Ishikawa (cell line): ENCODE measurements at regions not wholly inside any gene's neighbourhood (a gene's known extent, or its start where the extent isn't known, plus 50 kb on each side); places are given as distances from the start of the nearest gene placed in this dataset.

Experiments used
- EGR1 ChIP-seq: IDR thresholded peaks from 2 replicates; pipeline ENCODE4 v1.6.1; 2012
- EP300 ChIP-seq: IDR thresholded peaks from 2 replicates; pipeline ENCODE4 v1.6.1; 2012; ENCODE audit warnings: borderline replicate concordance
- RAD21 ChIP-seq: IDR thresholded peaks from 2 replicates; pipeline ENCODE4 v1.6.1; 2012; ENCODE audit warnings: low read depth
- TAF1 ChIP-seq: IDR thresholded peaks from 2 replicates; pipeline ENCODE4 v1.6.1; 2012; ENCODE audit warnings: low read depth, mild to moderate bottlenecking
- TCF12 ChIP-seq: IDR thresholded peaks from 2 replicates; pipeline ENCODE4 v1.6.1; 2012; ENCODE audit warnings: low read depth
- TF ChIP-seq, protein P1 (sequence below): IDR thresholded peaks from 2 replicates; pipeline ENCODE4 v1.6.1; 2012; ENCODE audit warnings: low read depth, mild to moderate bottlenecking

DNA sequence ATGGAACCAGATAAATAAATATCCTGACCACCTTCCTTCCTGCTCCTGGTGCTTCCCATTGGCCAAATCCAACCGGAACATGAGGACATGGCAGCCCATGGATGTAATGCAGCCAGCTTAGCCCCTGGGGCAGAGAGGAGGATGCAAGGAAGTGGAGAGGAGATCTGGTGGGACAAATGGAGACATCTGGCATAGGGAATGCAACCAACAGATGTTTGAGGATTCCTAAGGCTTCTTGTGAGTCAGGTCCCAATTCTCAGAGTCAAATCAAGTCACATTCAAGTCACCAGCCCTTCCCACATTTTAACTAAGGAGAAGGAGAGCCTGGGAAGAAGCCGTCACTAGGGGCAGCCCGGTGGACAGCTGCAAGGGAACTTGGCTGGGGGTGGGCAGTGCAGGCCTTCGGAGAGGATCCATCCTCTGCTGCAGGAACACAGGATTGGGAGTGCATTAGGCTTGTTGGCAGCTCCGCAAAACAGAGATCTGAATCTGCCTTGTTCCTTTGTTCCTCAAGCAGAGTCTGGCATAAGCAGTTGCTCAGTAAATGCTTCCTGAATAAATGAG is 62.8 kb upstream of the HS3ST2 start:
- TF ChIP-seq RAD21 (no peak), TAF1 (no peak), TCF12 (no peak), EGR1 (no peak), EP300 (no peak)
- TF ChIP-seq, protein P1, sequence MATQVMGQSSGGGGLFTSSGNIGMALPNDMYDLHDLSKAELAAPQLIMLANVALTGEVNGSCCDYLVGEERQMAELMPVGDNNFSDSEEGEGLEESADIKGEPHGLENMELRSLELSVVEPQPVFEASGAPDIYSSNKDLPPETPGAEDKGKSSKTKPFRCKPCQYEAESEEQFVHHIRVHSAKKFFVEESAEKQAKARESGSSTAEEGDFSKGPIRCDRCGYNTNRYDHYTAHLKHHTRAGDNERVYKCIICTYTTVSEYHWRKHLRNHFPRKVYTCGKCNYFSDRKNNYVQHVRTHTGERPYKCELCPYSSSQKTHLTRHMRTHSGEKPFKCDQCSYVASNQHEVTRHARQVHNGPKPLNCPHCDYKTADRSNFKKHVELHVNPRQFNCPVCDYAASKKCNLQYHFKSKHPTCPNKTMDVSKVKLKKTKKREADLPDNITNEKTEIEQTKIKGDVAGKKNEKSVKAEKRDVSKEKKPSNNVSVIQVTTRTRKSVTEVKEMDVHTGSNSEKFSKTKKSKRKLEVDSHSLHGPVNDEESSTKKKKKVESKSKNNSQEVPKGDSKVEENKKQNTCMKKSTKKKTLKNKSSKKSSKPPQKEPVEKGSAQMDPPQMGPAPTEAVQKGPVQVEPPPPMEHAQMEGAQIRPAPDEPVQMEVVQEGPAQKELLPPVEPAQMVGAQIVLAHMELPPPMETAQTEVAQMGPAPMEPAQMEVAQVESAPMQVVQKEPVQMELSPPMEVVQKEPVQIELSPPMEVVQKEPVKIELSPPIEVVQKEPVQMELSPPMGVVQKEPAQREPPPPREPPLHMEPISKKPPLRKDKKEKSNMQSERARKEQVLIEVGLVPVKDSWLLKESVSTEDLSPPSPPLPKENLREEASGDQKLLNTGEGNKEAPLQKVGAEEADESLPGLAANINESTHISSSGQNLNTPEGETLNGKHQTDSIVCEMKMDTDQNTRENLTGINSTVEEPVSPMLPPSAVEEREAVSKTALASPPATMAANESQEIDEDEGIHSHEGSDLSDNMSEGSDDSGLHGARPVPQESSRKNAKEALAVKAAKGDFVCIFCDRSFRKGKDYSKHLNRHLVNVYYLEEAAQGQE, result no peak
